ENCODE measurements at regions not wholly inside any gene's neighbourhood (a gene's known extent, or its start where the extent isn't known, plus 50 kb on each side); places are given as distances from the start of the nearest gene placed in this dataset.

DNA sequence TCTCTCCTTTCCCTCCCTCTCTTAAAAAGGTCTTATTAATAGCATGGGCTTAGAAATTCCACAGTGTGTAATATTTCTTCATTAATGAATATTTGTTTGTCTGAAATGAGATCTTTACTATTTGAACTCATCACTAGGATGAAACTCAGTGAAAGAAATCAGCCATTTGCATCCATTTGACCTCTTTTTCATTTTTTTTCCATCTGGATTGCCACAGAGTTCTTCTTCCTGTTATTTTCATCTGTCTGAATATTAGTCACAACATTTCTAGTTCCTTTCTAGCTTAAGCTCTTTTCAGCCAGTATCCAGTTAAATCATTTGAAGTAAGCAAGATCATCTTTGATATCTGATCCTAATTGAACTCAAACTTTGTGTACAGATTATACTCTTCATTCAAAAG is 69.2 kb upstream of the PLS3 start:
- peak; percentile 6 for DNase-seq (ENCODE audit: low spot score)

DNA sequence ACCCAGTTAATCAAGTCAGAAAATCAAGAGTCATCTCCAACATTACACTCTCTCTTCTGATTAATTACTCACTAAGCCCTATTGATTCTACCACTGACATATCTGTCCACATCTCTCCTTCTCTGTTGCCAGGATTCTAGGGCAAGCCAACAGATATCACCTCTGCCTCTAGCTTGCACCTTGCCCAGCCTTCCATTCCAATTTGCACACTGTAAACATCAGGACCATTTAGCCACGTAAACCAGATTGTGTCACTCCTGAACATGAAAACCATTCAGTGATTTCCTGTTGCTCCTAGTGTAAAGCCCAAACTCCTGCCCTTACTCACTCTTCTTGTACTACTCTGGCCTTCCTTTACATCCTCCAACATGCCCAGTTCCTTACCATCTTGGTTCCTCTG is 68.0 kb upstream of the PLS3 start:
- no peak for DNase-seq (ENCODE audit: low spot score)

DNA sequence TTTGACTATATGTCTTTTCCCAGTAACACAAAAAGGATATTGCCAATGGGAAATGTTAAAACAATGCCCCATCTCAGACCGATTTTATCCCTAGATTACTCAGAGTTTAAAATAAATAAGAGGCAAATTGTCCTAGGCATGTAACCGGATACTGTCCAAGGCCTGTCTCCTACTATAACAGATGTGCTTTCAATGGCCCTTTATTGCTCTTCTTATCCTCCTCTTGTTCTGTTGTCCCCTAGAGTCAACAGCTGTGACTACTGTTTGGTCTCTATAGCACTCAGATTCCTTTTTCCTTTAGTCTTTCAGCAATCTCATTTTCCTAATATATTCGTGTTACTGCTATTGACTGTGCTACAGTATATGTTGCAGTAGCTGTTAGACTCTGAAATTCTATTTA is 66.8 kb upstream of the PLS3 start:
- no peak for DNase-seq (ENCODE audit: low spot score)

DNA sequence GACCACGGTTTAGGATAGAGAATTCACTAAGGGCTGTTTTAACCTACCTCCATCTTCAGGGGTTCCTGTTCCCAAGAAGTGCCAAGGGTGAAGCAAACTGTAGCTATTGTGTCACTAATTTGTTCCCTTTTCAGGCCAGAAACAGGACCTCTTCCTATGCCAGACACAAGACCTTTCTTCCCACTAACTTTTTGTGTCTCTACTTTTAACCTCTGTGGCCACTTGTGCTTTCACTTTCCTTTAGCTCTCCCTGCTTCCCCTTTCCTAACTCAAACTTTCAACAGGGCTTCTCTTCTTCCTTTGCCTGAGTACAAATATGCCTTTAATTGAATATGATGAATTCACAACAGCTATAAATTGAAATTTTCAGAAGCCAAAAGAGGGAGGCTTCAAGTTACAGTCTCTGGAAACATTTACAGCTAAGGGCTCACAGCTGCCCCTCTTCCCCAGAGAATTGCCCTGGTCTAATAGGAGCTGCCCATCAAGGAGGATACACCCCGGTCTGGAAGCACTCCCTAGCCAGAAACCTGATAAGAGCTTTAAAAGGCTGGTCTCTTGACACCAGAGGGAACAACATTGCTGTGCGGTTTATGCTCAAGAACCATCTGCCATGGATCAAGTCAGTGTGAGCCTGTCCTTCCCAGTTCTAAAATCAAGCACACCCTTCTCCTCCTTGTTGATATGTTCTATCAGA is 61.7 kb upstream of the PLS3 start:
- DNase-seq (ENCODE audit: low spot score) = peak; percentile 5

- no peak for DNase-seq (ENCODE audit: low spot score)
Observed at GRCh38 chrX:115503099-115503498, 57.9 kb upstream of the PLS3 start.

- no peak for DNase-seq (ENCODE audit: low spot score)
Observed at GRCh38 chrX:115504167-115504566, 56.8 kb upstream of the PLS3 start.
